GM12865 (cell line): ENCODE measurements at regions not wholly inside any gene's neighbourhood (a gene's known extent, or its start where the extent isn't known, plus 50 kb on each side); places are given as distances from the start of the nearest gene placed in this dataset.

Experiments used
- DNase-seq: peaks from one replicate; pipeline ENCODE4 v3.0.0; 2010; ENCODE audit warnings: low read depth
- H3K4me3 ChIP-seq: 2 replicates; pipeline ENCODE4 v1.5.1; 2011; ENCODE audit warnings: mild to moderate bottlenecking, low read depth, low read length, control low read depth
- TF ChIP-seq, protein P1 (sequence below): IDR thresholded peaks from 2 replicates; pipeline ENCODE4 v1.5.1; 2011; ENCODE audit warnings: low read length, control low read depth, low read depth, inconsistent platforms; ENCODE audit not compliant: insufficient read depth; ENCODE audit errors: missing control alignments

DNA sequence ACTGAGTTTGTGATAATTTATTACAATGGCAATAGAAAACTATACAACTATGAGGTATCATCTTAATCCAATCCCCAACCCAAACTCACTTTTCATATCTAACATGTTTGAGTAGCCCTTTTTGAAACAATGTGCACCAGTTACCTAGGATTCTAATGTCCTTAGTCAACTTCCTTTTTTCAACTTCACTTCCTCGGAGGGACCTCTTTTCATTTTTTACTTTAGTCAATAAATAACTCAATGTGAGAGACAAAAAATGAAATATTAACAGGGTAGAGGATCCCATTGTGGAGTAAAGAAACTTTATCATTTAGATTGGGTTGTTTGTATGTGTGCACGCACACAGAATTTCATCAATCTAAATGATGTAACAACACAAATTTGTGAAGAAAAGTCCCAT, 193.6 kb upstream of the LRRC3B start:
- H3K4me3 ChIP-seq = no peak overlapping the region
- TF ChIP-seq, protein P1, sequence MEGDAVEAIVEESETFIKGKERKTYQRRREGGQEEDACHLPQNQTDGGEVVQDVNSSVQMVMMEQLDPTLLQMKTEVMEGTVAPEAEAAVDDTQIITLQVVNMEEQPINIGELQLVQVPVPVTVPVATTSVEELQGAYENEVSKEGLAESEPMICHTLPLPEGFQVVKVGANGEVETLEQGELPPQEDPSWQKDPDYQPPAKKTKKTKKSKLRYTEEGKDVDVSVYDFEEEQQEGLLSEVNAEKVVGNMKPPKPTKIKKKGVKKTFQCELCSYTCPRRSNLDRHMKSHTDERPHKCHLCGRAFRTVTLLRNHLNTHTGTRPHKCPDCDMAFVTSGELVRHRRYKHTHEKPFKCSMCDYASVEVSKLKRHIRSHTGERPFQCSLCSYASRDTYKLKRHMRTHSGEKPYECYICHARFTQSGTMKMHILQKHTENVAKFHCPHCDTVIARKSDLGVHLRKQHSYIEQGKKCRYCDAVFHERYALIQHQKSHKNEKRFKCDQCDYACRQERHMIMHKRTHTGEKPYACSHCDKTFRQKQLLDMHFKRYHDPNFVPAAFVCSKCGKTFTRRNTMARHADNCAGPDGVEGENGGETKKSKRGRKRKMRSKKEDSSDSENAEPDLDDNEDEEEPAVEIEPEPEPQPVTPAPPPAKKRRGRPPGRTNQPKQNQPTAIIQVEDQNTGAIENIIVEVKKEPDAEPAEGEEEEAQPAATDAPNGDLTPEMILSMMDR = no peak
- no peak for DNase-seq

DNA sequence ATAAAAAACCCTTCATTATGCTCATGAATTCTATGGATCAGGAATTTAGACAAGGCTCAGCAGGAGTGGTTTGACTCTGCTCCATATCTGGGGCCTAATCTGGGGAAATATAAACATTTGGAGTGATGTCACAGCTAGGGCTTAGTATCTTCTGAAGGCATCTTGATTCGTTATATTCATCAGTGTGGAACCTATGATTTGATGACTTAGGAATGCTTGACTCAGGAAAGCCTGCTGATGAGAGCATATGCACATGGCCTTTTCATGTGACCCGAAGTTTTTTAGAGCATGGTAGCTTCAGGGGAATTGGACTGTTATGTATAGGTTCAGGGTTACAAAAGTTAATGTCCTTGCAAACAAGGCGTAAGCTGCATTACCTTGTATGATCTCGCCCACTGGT, 184.9 kb upstream of the LRRC3B start:
- DNase-seq = no peak
- no peak overlapping the region for H3K4me3 ChIP-seq
- TF ChIP-seq, protein P1 = no peak

DNA sequence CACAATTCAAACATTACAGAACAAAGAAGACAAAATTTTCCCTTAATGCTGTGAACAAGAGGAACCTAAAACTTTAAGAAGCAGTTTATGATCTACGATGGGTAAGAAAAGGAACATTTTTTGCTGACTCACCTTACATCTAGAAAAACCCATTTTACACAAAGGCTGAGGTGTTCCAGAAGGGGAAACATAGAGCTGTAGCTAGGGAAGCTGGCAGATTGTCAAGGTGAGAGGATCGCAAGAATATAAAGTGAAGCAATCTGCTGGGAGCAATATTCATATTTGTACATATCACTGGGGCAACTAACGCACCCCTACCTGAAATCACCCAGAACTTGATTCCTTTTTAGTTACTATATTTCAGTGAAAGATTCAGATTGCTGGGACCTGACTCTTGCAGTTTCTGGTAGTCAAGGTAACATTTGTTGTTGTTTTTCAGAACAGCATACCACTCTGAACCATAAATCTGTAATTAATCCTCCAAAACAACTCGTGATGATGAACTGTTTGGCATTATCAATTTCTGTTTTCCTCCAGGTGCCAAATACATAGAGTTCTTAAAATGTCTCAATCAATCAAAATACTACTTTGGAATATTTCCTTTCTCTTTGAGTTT, 184.1 kb upstream of the LRRC3B start:
- TF ChIP-seq, protein P1 = no peak
- H3K4me3 ChIP-seq = no peak overlapping the region
- no peak for DNase-seq

DNA sequence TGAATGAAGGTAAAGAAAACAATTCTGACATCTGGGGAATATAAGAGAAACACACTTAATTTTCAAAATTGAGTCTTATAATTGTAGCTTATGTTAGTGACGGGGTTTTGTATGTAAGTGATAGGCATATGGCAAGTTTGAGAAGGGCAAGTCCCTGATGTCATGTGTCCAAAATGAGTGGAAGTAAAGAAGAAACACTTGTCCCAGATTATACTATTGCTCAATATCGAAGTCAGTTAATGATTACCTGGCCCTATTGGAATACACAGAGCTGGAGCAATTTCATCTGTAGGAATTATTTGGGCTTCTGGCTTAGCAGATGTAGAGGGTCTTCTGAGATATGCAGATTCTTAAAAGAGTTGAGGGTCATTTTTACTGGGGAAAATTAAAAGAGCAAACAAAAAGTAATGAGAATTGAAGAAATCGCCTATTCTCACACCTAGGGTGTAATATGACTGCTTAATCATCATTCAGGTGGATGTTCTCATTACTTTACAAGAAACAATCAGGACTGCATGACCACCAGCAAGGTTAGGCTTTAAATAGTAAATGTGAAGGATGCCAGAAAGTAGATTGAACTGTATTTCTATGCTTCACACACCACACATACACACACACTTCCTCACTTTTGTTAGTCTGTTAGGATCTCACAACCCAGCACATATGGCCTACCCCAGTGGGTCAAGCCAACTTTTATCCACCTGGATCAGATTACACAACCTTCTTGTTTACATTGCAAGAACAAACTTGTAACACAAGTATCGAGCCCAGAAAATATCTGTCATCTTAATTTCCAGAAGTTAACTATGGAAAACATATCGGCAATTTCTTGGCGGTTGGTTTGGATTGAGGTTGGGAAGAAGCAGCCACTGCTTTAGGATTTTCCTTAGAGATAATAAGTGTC, 183.3 kb upstream of the LRRC3B start:
- TF ChIP-seq, protein P1 = no peak
- H3K4me3 ChIP-seq = no peak overlapping the region
- no peak for DNase-seq

DNA sequence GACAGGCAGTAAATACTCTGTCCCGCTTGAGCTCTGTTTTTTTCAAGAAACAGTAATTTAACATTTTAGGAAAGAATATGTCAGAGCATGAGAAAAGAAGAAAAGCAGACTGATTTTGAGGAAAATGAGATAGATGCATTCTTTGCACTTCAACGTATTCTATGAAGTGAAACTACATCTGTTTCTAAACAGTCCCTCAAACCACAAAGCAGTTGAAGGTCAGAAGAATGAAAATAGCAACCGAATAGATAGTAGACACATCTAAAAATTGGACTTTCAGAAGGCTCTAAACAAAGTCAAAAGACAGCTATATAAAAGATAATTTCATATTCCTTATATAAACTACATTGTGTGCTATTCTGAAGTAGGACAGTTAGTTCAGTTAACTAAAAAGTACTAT, 172.6 kb upstream of the LRRC3B start:
- no peak for DNase-seq
- no peak overlapping the region for H3K4me3 ChIP-seq
- TF ChIP-seq, protein P1 = no peak

DNA sequence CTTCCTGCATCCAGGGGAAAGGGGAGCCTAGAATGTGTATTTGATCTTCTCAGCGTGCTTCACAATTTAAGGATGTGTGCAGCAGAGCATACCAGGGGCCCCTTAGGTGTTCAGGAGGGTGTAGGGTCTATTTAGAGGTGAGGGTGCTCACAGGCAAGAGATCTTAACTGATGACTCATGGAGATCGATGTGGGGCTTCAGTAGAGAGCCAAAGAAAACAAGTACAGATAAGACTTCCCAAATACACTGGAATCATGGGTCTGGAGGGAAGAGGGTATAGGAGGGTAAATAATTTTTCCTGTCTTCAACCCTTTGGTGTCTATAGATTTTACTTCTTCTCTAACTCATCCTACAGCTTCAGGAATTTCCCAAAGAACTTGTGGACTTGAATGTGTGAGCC, 170.2 kb upstream of the LRRC3B start:
- TF ChIP-seq, protein P1 = no peak
- no peak for DNase-seq
- H3K4me3 ChIP-seq = no peak overlapping the region
